ENCODE measurements at regions not wholly inside any gene's neighbourhood (a gene's known extent, or its start where the extent isn't known, plus 50 kb on each side); places are given as distances from the start of the nearest gene placed in this dataset.

DNA sequence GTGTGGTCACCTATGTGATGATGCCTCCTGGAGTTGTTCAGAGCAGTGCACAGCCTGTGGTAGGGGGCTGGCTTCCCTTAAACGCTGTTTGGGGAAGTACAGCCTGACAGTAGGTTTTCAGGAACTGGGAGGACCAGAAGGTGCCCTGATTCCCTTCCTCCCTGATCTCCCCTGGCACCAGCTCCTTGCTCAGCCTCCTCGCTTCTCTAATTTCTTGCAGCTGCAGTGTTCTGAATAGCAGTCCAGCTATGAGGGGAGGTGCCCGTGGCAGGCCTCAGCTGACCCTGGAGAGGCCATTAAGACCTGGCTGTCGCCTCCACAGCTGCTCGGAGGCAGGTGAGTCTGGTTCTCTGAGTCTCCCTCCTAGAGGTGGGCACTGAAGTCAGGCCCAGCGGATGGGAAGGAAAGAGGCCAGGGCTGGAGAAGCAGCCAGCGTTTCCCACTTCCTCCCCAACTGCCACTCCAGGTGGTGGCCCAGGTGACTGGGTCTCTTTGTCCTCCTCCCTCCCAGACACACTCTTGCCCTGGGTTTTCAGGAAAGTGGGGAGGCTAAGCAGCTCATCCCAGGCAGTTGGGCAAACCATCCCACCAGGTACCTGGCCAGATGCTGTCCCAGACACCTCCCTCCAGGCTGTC, 52.0 kb upstream of the RPL11 start:
- no peak for DNase-seq

DNA sequence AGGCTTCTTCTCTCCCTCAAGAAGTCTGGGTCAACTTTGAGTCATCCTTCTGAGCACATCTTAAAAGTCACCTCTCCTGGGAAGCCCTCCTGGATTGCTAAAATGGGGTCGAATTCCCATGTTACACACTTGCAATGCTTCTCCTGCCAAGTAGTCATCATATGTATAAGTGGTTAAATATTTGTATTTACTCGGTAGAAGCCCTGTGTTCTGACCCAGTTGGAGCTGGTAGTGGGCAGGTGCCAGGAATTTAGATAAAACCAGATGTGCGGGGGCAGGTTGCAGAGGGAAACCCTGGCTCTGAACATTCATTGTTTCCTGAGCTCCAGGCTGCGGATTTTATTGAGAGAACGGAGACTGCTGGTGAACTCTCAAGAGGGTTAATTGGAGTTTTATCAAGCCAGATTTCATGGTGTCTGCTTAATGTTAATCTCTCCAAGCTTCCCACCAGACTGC, 52.8 kb upstream of the RPL11 start:
- no peak for DNase-seq

DNA sequence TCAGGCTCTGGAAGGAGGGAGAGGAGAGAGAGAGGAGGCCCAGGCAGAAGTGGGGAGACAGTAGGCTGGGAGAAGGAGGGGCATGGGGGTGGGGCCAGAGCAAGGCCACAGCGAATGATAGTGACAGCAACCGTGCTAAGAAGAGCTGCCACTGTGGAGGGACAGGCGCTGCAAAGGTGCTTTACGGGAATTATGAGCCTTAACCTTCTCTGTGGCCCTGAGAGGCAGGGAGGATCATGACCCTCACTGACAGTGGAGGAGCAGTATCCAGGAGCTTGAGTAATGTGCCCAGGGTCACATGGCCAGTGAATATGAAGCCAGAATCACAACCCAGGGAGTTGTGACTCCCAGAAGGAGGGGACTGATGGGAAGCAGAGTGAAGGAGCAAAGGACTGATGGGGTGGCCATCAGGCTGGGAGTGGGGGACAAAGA, 53.4 kb upstream of the RPL11 start:
- DNase-seq, result no peak

DNA sequence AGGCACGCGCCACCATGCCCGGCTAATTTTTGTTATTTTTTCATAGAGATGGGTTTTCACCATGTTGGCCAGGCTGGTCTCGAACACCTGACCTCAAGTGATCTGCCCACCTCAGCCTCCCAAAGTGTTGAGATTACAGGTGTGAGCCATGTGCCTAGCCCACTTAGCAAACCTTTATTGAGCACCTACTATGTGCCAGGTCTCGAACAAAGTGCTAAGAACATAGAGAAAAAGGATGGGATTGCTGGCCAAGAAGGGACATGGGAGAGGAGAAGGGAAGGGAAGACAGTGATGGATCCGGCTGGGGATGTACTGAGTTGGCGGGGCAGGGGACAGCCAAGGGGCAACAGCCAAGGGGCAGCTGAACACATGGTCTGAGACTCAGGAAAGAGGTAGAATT, 55.6 kb upstream of the RPL11 start:
- DNase-seq, result no peak

DNA sequence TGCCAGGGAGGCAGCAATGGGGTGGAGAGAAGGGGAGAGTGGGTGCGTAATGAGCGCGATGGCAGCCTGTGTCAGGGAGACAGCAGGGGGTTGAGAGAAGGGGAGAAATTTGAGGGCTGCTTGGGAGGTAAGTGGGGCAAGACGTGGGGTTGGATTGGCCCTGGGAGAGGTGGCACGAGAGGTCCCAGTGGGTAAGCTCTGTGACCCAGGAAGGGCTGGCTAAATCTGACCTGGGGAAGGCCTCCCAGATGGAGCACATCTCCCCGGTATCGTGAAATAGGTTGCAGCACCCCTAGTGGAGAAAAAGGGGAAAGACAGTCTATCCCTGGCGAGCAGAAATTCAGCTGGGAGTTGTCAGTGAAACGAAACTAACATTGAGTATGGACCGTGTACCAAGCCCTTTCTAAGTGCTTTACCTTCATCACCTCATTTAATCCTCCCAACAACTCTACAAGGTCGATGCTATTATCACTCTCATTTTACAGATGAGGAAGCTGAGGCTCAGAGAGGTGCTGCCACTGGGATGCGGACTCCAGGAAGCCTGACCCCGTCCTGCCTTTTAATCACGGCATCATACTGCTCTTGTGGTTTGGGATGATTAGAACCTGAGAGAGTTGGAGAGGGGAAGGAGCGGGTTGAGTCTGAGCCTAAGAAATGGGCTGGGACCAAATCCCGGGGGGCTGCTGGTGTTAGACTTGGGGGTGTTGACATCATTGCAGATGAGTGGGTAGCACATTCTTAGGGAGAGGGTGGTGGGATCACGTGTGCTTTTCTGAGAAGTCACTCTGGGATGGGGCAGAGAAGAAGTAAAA, 56.6 kb upstream of the RPL11 start:
- peak; percentile 90 for DNase-seq

GRCh38 chr1:23634518-23634839, 57.1 kb upstream of the RPL11 start:
- DNase-seq, result no peak

DNA sequence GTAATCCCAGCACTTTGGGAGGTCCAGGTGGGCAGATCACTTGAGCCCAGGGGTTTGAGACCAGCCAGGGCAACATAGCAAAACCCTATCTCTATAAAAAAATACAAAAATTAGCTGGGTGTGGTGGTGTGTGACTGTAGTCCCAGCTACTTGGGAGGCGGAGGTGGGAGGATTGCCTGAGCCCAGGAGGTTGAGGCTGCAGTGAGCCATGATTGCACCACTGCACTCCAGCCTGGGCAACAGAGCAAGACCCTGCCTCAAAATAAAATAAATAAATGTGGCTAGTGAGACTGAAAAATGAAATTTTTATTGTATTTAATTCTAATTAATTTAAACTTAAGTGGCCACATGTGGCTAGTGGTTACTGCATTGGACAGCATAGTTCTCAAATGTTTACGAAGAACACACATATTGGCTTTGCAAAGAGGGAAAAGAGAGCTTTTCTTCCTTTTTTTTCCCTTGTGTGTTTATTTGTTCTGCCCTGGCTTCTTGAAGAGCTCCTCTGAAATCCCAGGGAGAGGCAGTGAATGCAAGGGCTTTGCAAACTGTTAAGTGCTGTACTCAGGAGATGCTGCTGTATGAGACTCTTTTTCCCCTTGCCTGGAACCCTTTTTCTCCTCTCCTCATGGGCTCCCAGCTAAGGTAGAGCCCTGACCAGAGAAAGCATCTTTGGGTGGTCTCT, 59.0 kb upstream of the RPL11 start:
- no peak for DNase-seq

DNA sequence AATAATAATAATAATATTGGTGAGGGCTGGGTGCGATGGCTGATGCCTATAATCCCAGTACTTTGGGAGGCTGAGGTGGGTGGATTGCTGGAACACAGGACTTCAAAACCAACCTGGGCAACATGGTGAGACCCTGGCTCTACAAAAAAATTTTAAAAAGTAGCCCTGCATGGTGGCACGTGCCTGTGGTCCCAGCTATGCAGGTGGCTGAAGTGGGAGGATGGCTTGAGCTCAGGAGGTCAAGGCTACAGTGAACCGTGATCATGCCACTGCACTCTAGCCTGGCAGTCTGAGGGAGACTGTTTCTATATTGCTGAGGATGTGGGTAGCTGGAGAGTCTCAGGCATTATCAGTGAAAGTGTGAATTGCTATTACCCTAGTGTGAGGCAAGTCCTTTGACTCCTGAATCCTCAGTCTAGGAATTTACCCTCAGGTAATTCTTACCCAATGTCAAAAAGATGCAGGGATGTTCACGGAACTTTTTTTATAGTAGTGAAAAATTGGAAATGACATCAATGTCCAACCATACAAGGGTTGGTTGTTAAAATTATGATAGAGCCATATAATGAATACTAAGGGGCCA, 61.8 kb upstream of the RPL11 start:
- no peak for DNase-seq

DNA sequence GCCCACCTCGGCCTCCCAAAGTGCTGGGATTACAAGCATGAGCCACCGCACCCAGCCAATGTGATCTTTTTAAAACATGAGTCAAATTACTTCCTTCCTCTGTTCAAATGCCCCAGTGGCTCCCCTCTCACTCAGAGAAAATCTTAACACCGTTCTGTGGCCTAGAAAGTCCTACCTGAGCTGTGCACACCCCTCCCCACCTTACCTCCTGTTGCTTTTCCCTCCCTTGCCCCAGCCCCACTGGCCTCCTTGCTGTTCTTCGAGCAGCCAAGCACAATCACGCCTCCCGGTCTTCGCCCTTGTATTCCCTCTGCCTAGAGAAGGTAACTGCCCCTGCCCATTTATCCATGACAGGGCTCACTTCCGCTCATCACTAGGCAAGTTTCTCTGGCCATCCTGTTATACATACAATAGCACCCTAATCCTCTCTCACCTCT, 62.6 kb upstream of the RPL11 start:
- DNase-seq, result no peak

GRCh38 chr1:23627069-23627735, 64.4 kb upstream of the RPL11 start:
- no peak for DNase-seq

DNA sequence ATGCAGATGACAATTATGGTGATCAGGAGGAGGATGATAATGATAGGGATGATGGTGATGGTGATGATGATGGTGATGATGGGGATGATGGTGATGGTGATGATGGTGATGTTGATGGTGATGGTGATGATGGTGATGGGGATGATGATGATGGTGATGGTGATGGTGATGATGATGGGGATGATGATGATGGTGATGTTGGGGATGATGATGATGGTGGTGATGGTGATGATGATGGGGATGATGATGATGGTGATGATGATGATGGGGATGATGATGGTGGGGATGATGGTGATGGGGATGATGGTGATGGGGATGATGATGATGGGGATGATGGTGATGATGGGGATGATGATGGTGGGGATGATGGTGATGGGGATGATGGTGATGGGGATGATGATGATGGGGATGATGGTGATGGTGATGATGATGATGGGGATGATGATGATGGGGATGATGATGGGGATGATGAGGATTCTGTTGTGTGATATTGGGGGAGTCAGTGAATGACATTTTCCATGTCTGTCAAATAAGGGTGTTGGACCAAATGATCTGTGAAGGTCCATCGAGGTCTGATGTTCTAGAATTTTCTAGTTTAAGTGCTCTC, 65.6 kb upstream of the RPL11 start:
- no peak for DNase-seq

- DNase-seq, result no peak
These were observed 66.1 kb upstream of the RPL11 start for GRCh38 chr1:23625459-23625858.

GRCh38 chr1:23624440-23624839, 65.1 kb upstream of the ID3 start:
- no peak for DNase-seq

DNA sequence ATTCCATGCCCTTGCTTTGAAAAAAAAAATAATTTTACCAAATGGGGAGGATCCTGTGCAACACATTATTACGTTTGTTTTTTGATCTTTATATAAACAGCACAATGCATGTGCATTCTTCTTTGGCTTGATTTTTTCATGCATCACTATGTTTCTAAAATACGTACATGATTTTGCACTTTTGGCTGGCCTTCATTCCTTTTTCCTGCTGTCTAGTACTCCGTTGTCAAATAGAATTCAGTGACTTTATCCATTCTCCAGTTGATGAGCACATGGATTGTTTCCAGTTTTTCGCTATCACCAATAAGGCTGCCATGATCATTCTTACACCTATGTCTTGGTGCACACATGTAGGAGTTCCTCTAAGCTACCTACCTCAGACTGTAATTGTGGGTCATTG, 63.0 kb upstream of the ID3 start:
- no peak for DNase-seq

DNA sequence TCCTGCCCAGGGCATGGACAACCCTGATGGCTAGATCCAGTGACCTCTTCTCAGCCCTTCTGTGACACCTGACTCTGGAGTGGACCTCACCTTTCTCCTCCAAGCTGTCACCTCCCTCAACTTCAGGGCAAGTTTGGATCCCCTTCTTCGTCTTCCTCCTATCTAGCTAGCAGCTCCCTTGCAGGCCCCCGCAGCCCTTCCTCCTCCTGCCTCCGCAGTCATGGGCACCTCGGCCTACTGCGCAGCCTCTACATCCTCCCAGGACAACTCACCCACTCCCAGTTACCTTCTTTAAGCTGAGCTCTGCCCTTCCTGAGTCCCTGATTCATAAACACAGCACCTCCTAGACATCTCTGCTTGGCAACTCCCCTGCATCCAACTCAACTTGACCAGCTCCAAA, 61.3 kb upstream of the ID3 start:
- DNase-seq, result no peak

DNA sequence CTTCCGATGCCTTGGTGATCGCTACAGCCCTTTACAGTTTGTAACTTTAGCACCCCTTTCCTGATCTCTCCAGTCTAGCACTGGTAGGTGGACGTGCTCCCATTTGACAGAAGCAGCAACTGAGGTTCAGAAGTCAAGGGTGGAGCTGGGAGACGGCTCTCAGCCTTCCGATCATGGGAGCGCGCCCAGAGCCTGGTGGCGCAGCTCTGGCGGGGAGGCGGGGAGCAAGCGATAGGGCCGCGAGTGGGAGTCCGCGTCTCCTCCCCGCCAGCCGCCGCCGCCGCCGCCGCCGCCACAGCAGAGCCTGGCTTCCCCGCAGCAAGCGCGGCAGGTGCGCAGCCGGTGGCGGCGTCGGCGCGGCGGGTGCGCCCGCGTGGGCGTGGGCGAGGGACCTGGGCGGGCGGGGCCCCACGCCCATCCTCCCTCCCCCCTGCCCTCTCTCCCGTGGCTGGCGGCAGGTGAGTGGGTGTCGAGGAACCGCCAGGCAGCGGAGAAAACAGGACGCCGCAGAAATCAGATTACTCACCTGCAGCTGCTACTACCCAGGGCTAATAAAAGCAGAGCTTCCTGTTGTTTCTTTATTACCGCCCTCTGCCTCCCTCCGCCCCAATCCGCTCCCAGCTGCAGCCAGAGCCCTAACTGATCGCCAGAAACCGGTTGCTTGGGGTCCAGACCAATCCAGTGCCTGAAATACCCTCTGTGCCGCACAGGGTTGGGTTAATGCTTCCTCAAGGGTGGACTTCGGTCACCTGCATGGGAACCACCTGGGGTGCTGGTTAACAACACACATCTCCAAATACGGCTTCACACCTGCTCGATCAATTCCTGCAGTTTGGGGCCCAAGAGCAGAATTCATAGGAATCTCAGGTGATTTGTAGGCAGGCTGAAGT, 60.2 kb upstream of the ID3 start:
- no peak for DNase-seq

DNA sequence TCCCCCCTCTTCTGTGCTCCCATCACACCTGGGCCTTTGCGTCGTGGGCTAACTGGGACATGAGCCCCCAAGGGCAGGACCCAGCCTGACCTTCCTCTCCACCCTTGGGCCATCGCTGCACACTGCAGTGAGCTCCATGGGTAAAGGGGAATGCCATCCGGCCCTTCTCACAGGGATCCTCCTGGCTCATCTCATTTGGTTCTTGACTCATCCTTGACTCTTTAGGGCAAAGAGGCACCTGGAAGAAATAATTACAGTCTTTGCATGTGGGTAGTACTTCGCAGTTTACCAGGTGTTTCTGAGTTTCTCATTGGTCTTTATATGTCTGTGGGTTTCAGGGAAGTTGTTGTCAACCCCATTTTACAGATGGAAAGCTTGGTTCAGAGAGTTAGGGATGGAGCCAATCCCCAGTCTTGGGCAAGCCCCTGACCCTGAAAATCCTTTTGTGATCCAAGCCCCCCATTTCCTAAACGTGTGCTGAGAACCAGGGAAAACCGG, 59.3 kb upstream of the ID3 start:
- no peak for DNase-seq

DNA sequence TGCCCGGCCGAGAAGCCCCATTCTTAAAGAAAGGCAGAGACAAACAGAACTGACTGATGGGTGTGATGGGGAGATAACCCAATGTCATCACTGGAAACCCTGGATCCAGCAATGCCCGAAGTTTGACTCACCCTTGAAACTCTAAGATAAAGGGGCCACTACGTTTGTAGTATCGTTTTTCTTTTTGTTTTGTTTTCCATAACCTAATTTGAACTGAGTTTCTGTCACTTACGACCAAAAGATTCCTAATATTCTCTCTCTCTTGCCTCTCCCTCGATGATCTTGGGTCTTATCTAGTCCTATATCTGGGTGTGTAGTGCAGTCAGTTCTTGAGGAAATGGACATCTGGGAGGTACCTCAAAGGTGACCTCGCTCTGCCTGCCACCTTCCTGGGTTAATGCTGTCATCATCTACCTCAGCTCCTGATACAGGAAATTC, 57.8 kb upstream of the ID3 start:
- no peak for DNase-seq

DNA sequence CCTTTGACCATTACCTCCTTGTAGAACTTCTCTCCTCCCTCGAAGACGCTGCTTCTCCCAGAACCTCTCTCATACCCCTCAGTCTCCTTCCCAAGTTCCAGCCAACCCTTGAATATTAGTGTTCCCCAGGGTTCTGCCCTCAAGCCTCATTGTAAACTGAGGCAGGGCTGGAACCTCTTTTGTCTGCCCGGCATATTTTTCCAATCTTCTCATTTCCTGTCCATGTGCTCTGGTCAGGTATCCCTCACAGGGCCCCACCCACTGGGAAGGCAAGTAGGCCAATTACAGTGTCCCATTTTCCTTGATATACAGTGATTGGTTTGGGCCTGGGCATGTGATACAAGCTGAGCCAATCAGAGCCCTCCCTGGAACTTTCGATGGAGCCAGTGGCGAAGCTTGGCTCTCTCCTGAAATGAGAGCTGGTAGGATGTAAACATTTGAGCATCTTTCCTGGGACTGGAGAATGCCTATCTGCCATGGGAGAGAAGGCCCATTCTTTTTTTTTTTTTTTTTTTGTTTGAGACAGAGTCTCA, 57.1 kb upstream of the ID3 start:
- no peak for DNase-seq

GRCh38 chr1:23615852-23616251, 56.6 kb upstream of the ID3 start:
- no peak for DNase-seq

DNA sequence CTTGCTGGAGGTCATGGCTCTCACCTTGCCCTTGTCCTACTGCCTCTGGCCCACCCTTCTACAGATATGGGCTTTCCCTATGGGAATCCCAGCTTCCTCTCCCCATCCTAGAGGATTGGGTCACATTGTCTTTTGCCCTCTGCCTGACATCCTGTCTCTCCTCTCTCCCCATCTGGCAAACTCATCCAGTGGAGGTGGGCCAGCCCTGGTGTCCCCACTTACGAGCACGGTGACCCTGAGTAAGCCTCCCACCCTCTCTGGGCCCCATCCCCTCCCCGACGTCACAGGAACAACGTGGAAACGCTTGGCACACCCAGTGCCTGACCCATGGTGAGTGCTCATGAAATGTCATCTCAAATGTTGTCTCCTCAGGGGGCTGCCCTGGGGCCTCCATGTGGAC, 56.1 kb upstream of the ID3 start:
- DNase-seq, result no peak

Measured in fibroblast of skin of right biceps (primary cell).